ENCODE measurements at regions not wholly inside any gene's neighbourhood (a gene's known extent, or its start where the extent isn't known, plus 50 kb on each side); places are given as distances from the start of the nearest gene placed in this dataset.

DNA sequence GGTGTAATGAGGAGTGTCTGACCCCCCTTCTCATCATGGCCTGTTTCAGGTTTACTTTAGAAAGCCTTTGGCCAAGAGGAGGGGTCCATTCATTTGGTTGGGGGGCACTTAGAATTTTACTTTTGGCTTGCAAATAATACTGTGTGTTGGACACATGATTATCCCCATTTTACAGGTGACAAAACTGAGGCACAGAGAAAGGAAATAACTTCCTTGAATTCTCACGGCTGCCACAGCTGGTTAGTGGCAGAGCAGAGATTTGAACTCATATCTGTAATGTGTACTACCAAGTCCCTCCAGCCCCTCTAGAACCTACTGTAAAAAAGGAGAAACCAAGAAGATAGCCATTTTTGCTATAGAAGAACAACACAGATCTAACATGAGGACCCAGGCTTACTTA lies 124.8 kb upstream of the NDUFV2 start:
- TF ChIP-seq, protein P1, sequence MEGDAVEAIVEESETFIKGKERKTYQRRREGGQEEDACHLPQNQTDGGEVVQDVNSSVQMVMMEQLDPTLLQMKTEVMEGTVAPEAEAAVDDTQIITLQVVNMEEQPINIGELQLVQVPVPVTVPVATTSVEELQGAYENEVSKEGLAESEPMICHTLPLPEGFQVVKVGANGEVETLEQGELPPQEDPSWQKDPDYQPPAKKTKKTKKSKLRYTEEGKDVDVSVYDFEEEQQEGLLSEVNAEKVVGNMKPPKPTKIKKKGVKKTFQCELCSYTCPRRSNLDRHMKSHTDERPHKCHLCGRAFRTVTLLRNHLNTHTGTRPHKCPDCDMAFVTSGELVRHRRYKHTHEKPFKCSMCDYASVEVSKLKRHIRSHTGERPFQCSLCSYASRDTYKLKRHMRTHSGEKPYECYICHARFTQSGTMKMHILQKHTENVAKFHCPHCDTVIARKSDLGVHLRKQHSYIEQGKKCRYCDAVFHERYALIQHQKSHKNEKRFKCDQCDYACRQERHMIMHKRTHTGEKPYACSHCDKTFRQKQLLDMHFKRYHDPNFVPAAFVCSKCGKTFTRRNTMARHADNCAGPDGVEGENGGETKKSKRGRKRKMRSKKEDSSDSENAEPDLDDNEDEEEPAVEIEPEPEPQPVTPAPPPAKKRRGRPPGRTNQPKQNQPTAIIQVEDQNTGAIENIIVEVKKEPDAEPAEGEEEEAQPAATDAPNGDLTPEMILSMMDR (conservative IDR thresholded peaks at IDR 0.05; ENCODE audit: low read depth, low read length), result no peak
- no peak for TF ChIP-seq EZH2 (IDR thresholded peaks at IDR 0.05; ENCODE audit: low read length, unreplicated experiment)

Data from PC-3 (cell line).